IMR-90 (cell line): ENCODE measurements at regions not wholly inside any gene's neighbourhood (a gene's known extent, or its start where the extent isn't known, plus 50 kb on each side); places are given as distances from the start of the nearest gene placed in this dataset.

Source experiments
- BHLHE40 ChIP-seq: fragments of 150-350 bp; IDR thresholded peaks from 2 replicates; pipeline ENCODE4 v1.6.1; 2016; ENCODE audit warnings: mild to moderate bottlenecking, low read depth, low read length
- CEBPB ChIP-seq: IDR thresholded peaks from 2 replicates; pipeline ENCODE4 v1.6.1; 2012; ENCODE audit warnings: low read depth, low read length, improper control_type of control experiment
- CHD1 ChIP-seq: IDR thresholded peaks from 2 replicates; pipeline ENCODE4 v1.6.1; 2012; ENCODE audit warnings: low read depth, low read length, improper control_type of control experiment
- ELK1 ChIP-seq: fragments of 150-350 bp; IDR thresholded peaks from 2 replicates; pipeline ENCODE4 v1.6.1; 2016; ENCODE audit warnings: low read depth, mild to moderate bottlenecking, low read length, moderate library complexity, borderline replicate concordance
- FOS ChIP-seq: fragments of 150-350 bp; IDR thresholded peaks from 2 replicates; pipeline ENCODE4 v1.6.1; 2016; ENCODE audit warnings: low read depth, low read length
- MAFK ChIP-seq: IDR thresholded peaks from 2 replicates; pipeline ENCODE4 v1.6.1; 2012; ENCODE audit warnings: low read depth, low read length, improper control_type of control experiment
- MAZ ChIP-seq: IDR thresholded peaks from 2 replicates; pipeline ENCODE4 v1.6.1; 2012; ENCODE audit warnings: low read depth, mild to moderate bottlenecking, low read length, improper control_type of control experiment, moderate library complexity, borderline replicate concordance
- NFE2L2 ChIP-seq: fragments of 150-350 bp; IDR thresholded peaks from 2 replicates; pipeline ENCODE4 v1.6.1; 2016; ENCODE audit warnings: low read depth, mild to moderate bottlenecking, low read length
- POLR2A ChIP-seq: IDR thresholded peaks from 2 replicates; pipeline ENCODE4 v1.6.1; 2012; ENCODE audit warnings: mild to moderate bottlenecking, low read depth, low read length
- RAD21 ChIP-seq: IDR thresholded peaks from 2 replicates; pipeline ENCODE4 v1.6.1; 2012; ENCODE audit warnings: low read length, improper control_type of control experiment
- RFX5 ChIP-seq: IDR thresholded peaks from 2 replicates; pipeline ENCODE4 v1.8.0; 2012; ENCODE audit warnings: low read depth, mild to moderate bottlenecking, low read length, moderate library complexity
- SMC3 ChIP-seq: fragments of 150-350 bp; IDR thresholded peaks from 2 replicates; pipeline ENCODE4 v1.6.1; 2016; ENCODE audit warnings: low read depth, mild to moderate bottlenecking, antibody characterized with exemption, low read length, moderate library complexity
- USF2 ChIP-seq: fragments of 150-350 bp; IDR thresholded peaks from 2 replicates; pipeline ENCODE4 v1.6.1; 2017; ENCODE audit warnings: mild to moderate bottlenecking, antibody characterized with exemption, low read length, low read depth
- TF ChIP-seq, protein P1 (sequence below): conservative IDR thresholded peaks from 2 replicates; pipeline ENCODE4 v1.5.1; 2012; ENCODE audit warnings: mild to moderate bottlenecking, low read depth, low read length, improper control_type of control experiment

DNA sequence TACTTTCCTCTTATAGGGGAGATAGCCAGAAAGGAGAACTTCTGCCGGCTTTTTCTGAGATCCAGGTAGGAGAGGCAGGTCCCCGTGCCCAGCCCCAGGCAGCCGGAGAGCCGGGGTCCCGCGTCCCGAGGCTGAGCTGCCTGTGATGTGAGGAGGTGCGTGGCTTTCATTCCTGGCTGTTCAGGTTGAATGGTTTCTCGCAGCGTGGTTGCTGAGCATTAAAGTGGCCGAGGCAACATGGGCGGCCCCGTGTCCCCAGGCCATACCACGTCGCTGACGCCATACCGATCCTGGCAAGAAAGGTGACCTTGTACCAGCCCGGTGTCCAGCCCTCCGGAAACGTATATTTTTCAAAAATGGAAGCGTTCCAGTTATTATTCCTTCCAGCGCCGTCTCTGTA is 116.7 kb upstream of the MYL2 start:
- TF ChIP-seq FOS (no peak), MAFK (no peak), ELK1 (no peak), POLR2A (no peak), RAD21 (no peak), SMC3 (no peak), MAZ (no peak), BHLHE40 (no peak), USF2 (no peak), RFX5 (no peak), CEBPB (no peak), NFE2L2 (no peak), CHD1 (no peak)
- TF ChIP-seq, protein P1, sequence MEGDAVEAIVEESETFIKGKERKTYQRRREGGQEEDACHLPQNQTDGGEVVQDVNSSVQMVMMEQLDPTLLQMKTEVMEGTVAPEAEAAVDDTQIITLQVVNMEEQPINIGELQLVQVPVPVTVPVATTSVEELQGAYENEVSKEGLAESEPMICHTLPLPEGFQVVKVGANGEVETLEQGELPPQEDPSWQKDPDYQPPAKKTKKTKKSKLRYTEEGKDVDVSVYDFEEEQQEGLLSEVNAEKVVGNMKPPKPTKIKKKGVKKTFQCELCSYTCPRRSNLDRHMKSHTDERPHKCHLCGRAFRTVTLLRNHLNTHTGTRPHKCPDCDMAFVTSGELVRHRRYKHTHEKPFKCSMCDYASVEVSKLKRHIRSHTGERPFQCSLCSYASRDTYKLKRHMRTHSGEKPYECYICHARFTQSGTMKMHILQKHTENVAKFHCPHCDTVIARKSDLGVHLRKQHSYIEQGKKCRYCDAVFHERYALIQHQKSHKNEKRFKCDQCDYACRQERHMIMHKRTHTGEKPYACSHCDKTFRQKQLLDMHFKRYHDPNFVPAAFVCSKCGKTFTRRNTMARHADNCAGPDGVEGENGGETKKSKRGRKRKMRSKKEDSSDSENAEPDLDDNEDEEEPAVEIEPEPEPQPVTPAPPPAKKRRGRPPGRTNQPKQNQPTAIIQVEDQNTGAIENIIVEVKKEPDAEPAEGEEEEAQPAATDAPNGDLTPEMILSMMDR, result no peak
